SU-DHL-6 (cell line): ENCODE measurements at regions not wholly inside any gene's neighbourhood (a gene's known extent, or its start where the extent isn't known, plus 50 kb on each side); places are given as distances from the start of the nearest gene placed in this dataset.

Experiments used
- H2AFZ ChIP-seq: fragments of 200-600 bp; sonication (generic); 2 replicates; pipeline ENCODE4 v1.6.1; 2014; ENCODE audit warnings: low read depth, mild to moderate bottlenecking, moderate library complexity, mixed read lengths, antibody characterized with exemption, low read length; ENCODE audit not compliant: severe bottlenecking
- H3F3A ChIP-seq: fragments of 200-600 bp; shearing (Covaris generic); 2 replicates; pipeline ENCODE4 v1.6.0; 2016; ENCODE audit warnings: antibody characterized with exemption, mild to moderate bottlenecking; ENCODE audit not compliant: insufficient read depth
- H3K27ac ChIP-seq: fragments of 200-600 bp; sonication (generic); 2 replicates; pipeline ENCODE4 v1.5.1; 2016; ENCODE audit warnings: low read depth, mild to moderate bottlenecking, low read length, moderate library complexity, mixed read lengths
- H3K27me3 ChIP-seq: fragments of 200-600 bp; sonication (generic), shearing (Covaris generic); 2 replicates; pipeline ENCODE4 v1.6.0; 2014; ENCODE audit warnings: mild to moderate bottlenecking, low read length
- H3K36me3 ChIP-seq: fragments of 200-600 bp; sonication (generic); 2 replicates; pipeline ENCODE4 v1.6.1; 2014; ENCODE audit warnings: mild to moderate bottlenecking, low read length, mixed read lengths
- H3K4me2 ChIP-seq: fragments of 300-600, 200-600 bp; shearing (Covaris generic), sonication (generic); 2 replicates; pipeline ENCODE4 v1.6.0; 2014; ENCODE audit warnings: low read length, low read depth, mild to moderate bottlenecking; ENCODE audit not compliant: poor library complexity, severe bottlenecking
- H3K4me3 ChIP-seq: fragments of 200-600 bp; sonication (generic); 2 replicates; pipeline ENCODE4 v1.5.1; 2014; ENCODE audit warnings: antibody characterized with exemption, low read length, mild to moderate bottlenecking, mixed read lengths; ENCODE audit not compliant: insufficient read depth, poor library complexity, severe bottlenecking
- H3K79me2 ChIP-seq: fragments of 200-600 bp; sonication (generic); 2 replicates; pipeline ENCODE4 v1.6.1; 2014; ENCODE audit warnings: mild to moderate bottlenecking, low read length, moderate library complexity; ENCODE audit not compliant: insufficient read depth
- H3K9ac ChIP-seq: fragments of 200-600 bp; sonication (generic); 2 replicates; pipeline ENCODE4 v1.7.0; 2014; ENCODE audit warnings: mild to moderate bottlenecking, low read length
- H3K9me2 ChIP-seq: fragments of 200-600 bp; sonication (generic); replicated peaks from 2 replicates; pipeline ENCODE4 v1.6.1; 2014; ENCODE audit warnings: low read length; ENCODE audit not compliant: insufficient read depth
- H3K9me3 ChIP-seq: fragments of 200-600 bp; sonication (generic); 2 replicates; pipeline ENCODE4 v1.6.1; 2014; ENCODE audit warnings: low read length, mixed read lengths; ENCODE audit not compliant: insufficient read depth
- H4K20me1 ChIP-seq: fragments of 200-600 bp; sonication (generic); 2 replicates; pipeline ENCODE4 v1.6.1; 2014; ENCODE audit warnings: low read depth, mild to moderate bottlenecking, antibody characterized with exemption, low read length, moderate library complexity, mixed read lengths
- EZH2phosphoT487 ChIP-seq: fragments of 200-600 bp; sonication (generic), shearing (Covaris generic); conservative IDR thresholded peaks from 2 replicates; pipeline ENCODE4 v1.6.1; 2018; ENCODE audit warnings: mild to moderate bottlenecking, antibody characterized with exemption, low read length, moderate library complexity, mixed read lengths
- TF ChIP-seq, protein P1 (sequence below): fragments of 200-600 bp; sonication (generic); IDR thresholded peaks from one replicate; pipeline ENCODE4 v1.5.1; 2017; ENCODE audit warnings: antibody characterized with exemption, mild to moderate bottlenecking, low read length, moderate library complexity; ENCODE audit not compliant: insufficient read depth, poor library complexity, severe bottlenecking

DNA sequence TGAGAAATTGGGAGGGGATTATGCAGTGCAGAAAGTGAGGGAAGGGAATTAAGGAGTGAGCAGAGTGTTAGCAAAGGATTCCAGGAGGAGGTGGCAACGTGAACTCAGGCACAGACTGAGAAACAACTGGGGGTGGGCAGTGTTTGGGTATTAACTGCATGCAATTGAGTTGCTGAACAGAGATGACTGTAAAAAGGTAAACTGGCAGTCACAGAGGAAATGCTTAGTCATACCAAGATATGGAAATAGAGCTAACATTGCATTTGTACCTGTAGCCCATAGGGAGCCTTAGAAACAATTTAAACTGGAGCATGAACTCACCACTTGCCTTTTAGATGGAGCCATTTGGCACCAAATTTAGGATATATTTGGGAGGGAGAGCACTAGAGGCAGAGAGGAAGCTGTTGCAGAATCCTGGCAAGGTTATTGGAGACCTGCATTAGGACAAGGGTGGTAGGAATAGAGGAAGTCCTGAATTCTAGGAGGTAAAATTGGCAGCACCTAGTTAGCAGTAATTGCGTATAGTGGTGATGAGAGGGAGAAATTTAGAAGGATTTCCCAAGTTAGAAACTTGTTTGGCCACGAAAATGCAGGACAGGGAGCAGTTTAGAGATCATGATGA is 100.6 kb upstream of the FRY start:
- Histone ChIP-seq H3K9ac (no peak overlapping the region), H4K20me1 (no peaks in the 10 kb centered on the region), H3K36me3 (no peaks in the 10 kb centered on the region), H3K27ac (no peak overlapping the region), H3K79me2 (no peaks in the 10 kb centered on the region), H3K9me3 (no peaks in the 10 kb centered on the region), H2AFZ (no peak overlapping the region), H3K27me3 (no peaks in the 10 kb centered on the region), H3K9me2 (no peaks in the 10 kb centered on the region), H3F3A (no peaks in the 10 kb centered on the region), H3K4me3 (no peak overlapping the region), H3K4me2 (no peak overlapping the region)
- TF ChIP-seq, protein P1, sequence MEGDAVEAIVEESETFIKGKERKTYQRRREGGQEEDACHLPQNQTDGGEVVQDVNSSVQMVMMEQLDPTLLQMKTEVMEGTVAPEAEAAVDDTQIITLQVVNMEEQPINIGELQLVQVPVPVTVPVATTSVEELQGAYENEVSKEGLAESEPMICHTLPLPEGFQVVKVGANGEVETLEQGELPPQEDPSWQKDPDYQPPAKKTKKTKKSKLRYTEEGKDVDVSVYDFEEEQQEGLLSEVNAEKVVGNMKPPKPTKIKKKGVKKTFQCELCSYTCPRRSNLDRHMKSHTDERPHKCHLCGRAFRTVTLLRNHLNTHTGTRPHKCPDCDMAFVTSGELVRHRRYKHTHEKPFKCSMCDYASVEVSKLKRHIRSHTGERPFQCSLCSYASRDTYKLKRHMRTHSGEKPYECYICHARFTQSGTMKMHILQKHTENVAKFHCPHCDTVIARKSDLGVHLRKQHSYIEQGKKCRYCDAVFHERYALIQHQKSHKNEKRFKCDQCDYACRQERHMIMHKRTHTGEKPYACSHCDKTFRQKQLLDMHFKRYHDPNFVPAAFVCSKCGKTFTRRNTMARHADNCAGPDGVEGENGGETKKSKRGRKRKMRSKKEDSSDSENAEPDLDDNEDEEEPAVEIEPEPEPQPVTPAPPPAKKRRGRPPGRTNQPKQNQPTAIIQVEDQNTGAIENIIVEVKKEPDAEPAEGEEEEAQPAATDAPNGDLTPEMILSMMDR: no peak
- TF ChIP-seq EZH2phosphoT487: no peak

DNA sequence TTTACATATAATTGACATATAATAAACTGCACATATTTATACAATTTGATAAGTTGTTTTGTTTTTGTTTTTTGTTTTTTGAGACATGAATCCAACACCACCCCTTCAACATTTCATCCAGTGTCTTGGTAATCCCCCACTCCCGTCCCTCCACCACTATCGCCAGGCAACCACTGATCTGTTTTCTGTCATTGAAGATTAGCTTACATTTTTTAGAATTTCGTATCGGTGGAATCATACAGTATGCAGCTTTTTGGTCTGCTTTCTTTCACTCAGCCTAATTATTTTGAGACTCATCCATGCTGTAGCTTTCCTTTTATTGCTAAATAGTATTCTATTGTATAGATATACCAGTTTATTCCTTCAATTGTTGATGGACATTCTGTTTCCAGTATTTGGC is 94.1 kb upstream of the FRY start:
- Histone ChIP-seq H3F3A (no peaks in the 10 kb centered on the region), H2AFZ (no peak overlapping the region), H3K27ac (no peak overlapping the region), H3K36me3 (no peaks in the 10 kb centered on the region), H3K9me2 (no peaks in the 10 kb centered on the region), H3K9ac (no peak overlapping the region), H3K4me2 (no peak overlapping the region), H3K79me2 (no peaks in the 10 kb centered on the region), H3K9me3 (no peaks in the 10 kb centered on the region), H3K27me3 (no peaks in the 10 kb centered on the region), H3K4me3 (no peak overlapping the region), H4K20me1 (no peaks in the 10 kb centered on the region)
- TF ChIP-seq, protein P1: no peak
- no peak for TF ChIP-seq EZH2phosphoT487

DNA sequence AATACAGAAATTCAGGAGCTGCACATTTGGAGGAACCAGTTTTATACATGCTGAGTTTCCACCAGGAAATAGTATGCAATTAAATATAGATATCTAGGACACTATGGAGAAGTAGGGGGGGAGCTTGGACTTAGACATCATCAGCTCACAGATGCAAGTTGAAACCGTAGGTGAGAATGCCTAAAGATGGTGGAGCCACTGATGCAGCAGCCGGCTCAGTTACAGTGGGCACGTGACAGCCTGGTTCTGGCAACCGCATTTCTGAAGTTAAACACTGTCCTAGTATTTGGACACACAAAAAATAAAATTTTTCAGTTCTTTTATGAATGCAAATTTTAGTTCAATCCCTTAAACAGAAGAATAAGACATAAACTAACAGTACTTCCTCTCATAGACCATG is 91.5 kb upstream of the FRY start:
- no peak overlapping the region for H3K4me2 ChIP-seq
- no peaks in the 10 kb centered on the region for H3F3A ChIP-seq
- no peak overlapping the region for H3K27ac ChIP-seq
- H3K9me3 ChIP-seq: no peaks in the 10 kb centered on the region
- no peaks in the 10 kb centered on the region for H3K9me2 ChIP-seq
- no peak overlapping the region for H3K4me3 ChIP-seq
- H3K9ac ChIP-seq: no peak overlapping the region
- H3K27me3 ChIP-seq: no peaks in the 10 kb centered on the region
- TF ChIP-seq EZH2phosphoT487: no peak
- TF ChIP-seq, protein P1: no peak
- H3K36me3 ChIP-seq: no peaks in the 10 kb centered on the region
- H4K20me1 ChIP-seq: no peaks in the 10 kb centered on the region
- H2AFZ ChIP-seq: no peak overlapping the region
- H3K79me2 ChIP-seq: no peaks in the 10 kb centered on the region
